ENCODE measurements at regions not wholly inside any gene's neighbourhood (a gene's known extent, or its start where the extent isn't known, plus 50 kb on each side); places are given as distances from the start of the nearest gene placed in this dataset.

GRCh38 chr11:37088573-37088910, 490.5 kb upstream of the RAG2 start (continued):
- TF ChIP-seq KDM1A (IDR thresholded peaks at IDR 0.05; ENCODE audit: borderline replicate concordance) = no peak
- no peak for TF ChIP-seq YBX1 (IDR thresholded peaks at IDR 0.05)
- no peak for TF ChIP-seq ETV6 (conservative IDR thresholded peaks at IDR 0.05 in 1 of 2, IDR thresholded peaks at IDR 0.05 in 1 of 2; ENCODE audit: borderline replicate concordance in 1 of 2, low read depth in 1 of 2)
- no peak for TF ChIP-seq HDAC6 (IDR thresholded peaks at IDR 0.05; ENCODE audit: unreplicated experiment)

GRCh38 chr11:37087650-37088572, 489.9 kb upstream of the RAG2 start:
- FAIRE-seq = no peak
- WGBS (ENCODE audit: insufficient coverage, insufficient replicate concordance, low lambda C conversion rate, missing lambda C conversion rate) = 33% methylated on average over 6 of the region's 6 CpGs
- intact Hi-C loops (cut with micrococcal nuclease; ENCODE audit: unreplicated experiment) = no loop called here

More at GRCh38 chr11:37087650-37088572, 489.9 kb upstream of the RAG2 start:
- Histone ChIP-seq H3K4me2 (ENCODE audit: control insufficient read depth, insufficient read depth) (no peak overlapping the region), H3K9me3 (replicated peaks; ENCODE audit: control insufficient read depth, insufficient read depth, low read length) (no peaks in the 10 kb centered on the region), H3K4me1 (ENCODE audit: control insufficient read depth, insufficient read depth, low read length) (no peaks in the 10 kb centered on the region), H4K20me1 (ENCODE audit: control insufficient read depth, insufficient read depth) (no peaks in the 10 kb centered on the region), H3K4me3 (no peak overlapping the region), H3K27me3 (replicated peaks in 1 of 2; ENCODE audit: control insufficient read depth in 2 of 2, insufficient read depth in 2 of 2, low read length in 1 of 2) (no peaks in the 10 kb centered on the region), H3K36me3 (ENCODE audit: control insufficient read depth in 2 of 2, insufficient read depth in 2 of 2, low read length in 1 of 2) (no peaks in the 10 kb centered on the region), H2AFZ (ENCODE audit: control insufficient read depth, low read depth, low read length) (no peak overlapping the region), H3K27ac (ENCODE audit: control insufficient read depth, insufficient read depth) (no peak overlapping the region), H3K79me2 (ENCODE audit: control insufficient read depth, insufficient read depth, low read length) (no peaks in the 10 kb centered on the region), H3K9ac (ENCODE audit: control insufficient read depth, insufficient read depth, low read length) (no peak overlapping the region)
- in situ Hi-C loops (cut with MboI) = no loop called here
- no peak for DNase-seq (ENCODE audit: low read depth, low spot score)
- ChIA-PET POLR2A (no interaction called here), RAD21 (ENCODE audit: unreplicated experiment) (no interaction called here), CTCF (no interaction called here), SMC1A (ENCODE audit: uncharacterized antibody, unreplicated experiment) (no interaction called here)
- ATAC-seq = no peak
- TF ChIP-seq RUNX3 (IDR thresholded peaks at IDR 0.05; ENCODE audit: low read length) (no peak), MEF2B (IDR thresholded peaks at IDR 0.05; ENCODE audit: partially characterized antibody, poor library complexity, severe bottlenecking) (no peak), SKIL (IDR thresholded peaks at IDR 0.05; ENCODE audit: low read depth, poor library complexity, severe bottlenecking) (no peak), ZNF622 (IDR thresholded peaks at IDR 0.05) (no peak), FOXM1 (IDR thresholded peaks at IDR 0.05; ENCODE audit: low read depth, low read length) (no peak), NBN (IDR thresholded peaks at IDR 0.05) (no peak), RB1 (IDR thresholded peaks at IDR 0.05; ENCODE audit: borderline replicate concordance) (no peak), DPF2 (IDR thresholded peaks at IDR 0.05) (no peak), ZBTB4 (CRISPR knock-in tag; IDR thresholded peaks at IDR 0.05) (no peak), POLR2AphosphoS5 (IDR thresholded peaks at IDR 0.05; ENCODE audit: low read length) (no peak)
- no TSS peak for BruUV-seq (replicated peaks)

Data from GM12878 (cell line).